PC-9 (cell line): ENCODE measurements at regions not wholly inside any gene's neighbourhood (a gene's known extent, or its start where the extent isn't known, plus 50 kb on each side); places are given as distances from the start of the nearest gene placed in this dataset.

Source experiments
- BruUV-seq: library from RNA; stranded (reverse); fragments of 400-500 nt; replicated peaks from 2 replicates; lab custom pipeline; 2021; lab: Mats Ljungman, UMichigan
- CTCF ChIA-PET: fragments of 300-600 bp; sonication (Branson Sonifier 250); formaldehyde crosslinking; loops from one replicate; lab custom pipeline; 2022; ENCODE audit warnings: antibody characterized with exemption; lab: Charles Lee
- POLR2A ChIA-PET: fragments of 300-600 bp; sonication (Branson Sonifier 250); formaldehyde crosslinking; loops from one replicate; lab custom pipeline; 2022; ENCODE audit warnings: antibody characterized with exemption; ENCODE audit not compliant: unreplicated experiment; lab: Charles Lee
- DNase-seq, 2 experiments: peaks; one replicate each; pipeline versions ENCODE4 v3.0.0 to v3.0.0-alpha.2; 2015 to 2022; ENCODE audit warnings: mixed read lengths in 1 of 2
- H2AFZ ChIP-seq: fragments of 200-600 bp; sonication (generic); 2 replicates; pipeline ENCODE4 v1.8.1; 2017; ENCODE audit warnings: antibody characterized with exemption
- H3F3A ChIP-seq: fragments of 200-600 bp; sonication (generic); 2 replicates; pipeline ENCODE4 v1.8.1; 2017; ENCODE audit warnings: antibody characterized with exemption, mild to moderate bottlenecking, low read depth; ENCODE audit not compliant: insufficient read depth
- H3K27ac ChIP-seq: fragments of 200-600 bp; sonication (generic); 2 replicates; pipeline ENCODE4 v1.6.1; 2016; ENCODE audit warnings: mixed run types
- H3K27me3 ChIP-seq: fragments of 200-600 bp; sonication (generic); 2 replicates; pipeline ENCODE4 v1.6.1; 2016; ENCODE audit warnings: low read depth, mixed run types; ENCODE audit not compliant: insufficient read depth
- H3K36me3 ChIP-seq: fragments of 200-600 bp; sonication (generic); 2 replicates; pipeline ENCODE4 v1.6.1; 2016; ENCODE audit warnings: low read depth, mixed run types
- H3K4me1 ChIP-seq: fragments of 200-600 bp; sonication (generic); replicated peaks from 2 replicates; pipeline ENCODE4 v1.6.1; 2016; ENCODE audit warnings: mixed run types; ENCODE audit not compliant: insufficient read depth
- H3K4me2 ChIP-seq: fragments of 200-600 bp; sonication (generic); 2 replicates; pipeline ENCODE4 v1.6.1; 2017; ENCODE audit warnings: mixed run types
- H3K4me3 ChIP-seq: fragments of 200-600 bp; sonication (generic); 2 replicates; pipeline ENCODE4 v1.6.1; 2016; ENCODE audit warnings: mixed run types
- H3K79me2 ChIP-seq: fragments of 200-600 bp; sonication (generic); 2 replicates; pipeline ENCODE4 v1.6.1; 2017; ENCODE audit warnings: low read depth, mixed run types
- H3K9me2 ChIP-seq: fragments of 200-600 bp; sonication (generic); 2 replicates; pipeline ENCODE4 v1.8.1; 2017; ENCODE audit warnings: mild to moderate bottlenecking; ENCODE audit not compliant: insufficient read depth
- H3K9me3 ChIP-seq: fragments of 200-600 bp; sonication (generic); 2 replicates; pipeline ENCODE4 v1.8.1; 2016; ENCODE audit warnings: low read depth; ENCODE audit not compliant: insufficient read depth
- H4K20me1 ChIP-seq: fragments of 200-600 bp; sonication (generic); 2 replicates; pipeline ENCODE4 v1.8.1; 2017; ENCODE audit not compliant: insufficient read depth
- CTCF ChIP-seq: fragments of 200-600 bp; sonication (generic); conservative IDR thresholded peaks from 2 replicates; pipeline ENCODE4 v1.6.1; 2017; ENCODE audit warnings: mixed run types, antibody characterized with exemption, mild to moderate bottlenecking, moderate library complexity
- EZH2 ChIP-seq: fragments of 200-600 bp; sonication (generic); IDR thresholded peaks from 2 replicates; pipeline ENCODE4 v1.8.0; 2017; ENCODE audit warnings: antibody characterized with exemption, low read depth
- intact Hi-C: fragments of 100-400 bp; cut with micrococcal nuclease; formaldehyde crosslinking; loops from one replicate; pipeline ENCODE4 v1.10.0; 2022; ENCODE audit not compliant: unreplicated experiment

- Histone ChIP-seq H3K79me2 (no peaks in the 10 kb centered on the region), H3K4me3 (no peak overlapping the region), H3K9me2 (no peaks in the 10 kb centered on the region), H3F3A (no peaks in the 10 kb centered on the region), H3K27ac (no peak overlapping the region), H3K4me1 (no peaks in the 10 kb centered on the region), H4K20me1 (no peaks in the 10 kb centered on the region), H2AFZ (no peak overlapping the region), H3K36me3 (no peaks in the 10 kb centered on the region), H3K27me3 (peaks cover 26% of the 10 kb centered on the region), H3K4me2 (no peak overlapping the region), H3K9me3 (no peaks in the 10 kb centered on the region)
- no TSS peak for BruUV-seq
- DNase-seq, result no peak
- ChIA-PET CTCF (no interaction called here), POLR2A (no interaction called here)
- no peak for TF ChIP-seq EZH2
- TF ChIP-seq CTCF, result no peak
- intact Hi-C loops, result no loop called here
Measured at GRCh38 chr5:166899343-166899742, 1392.1 kb upstream of the WWC1 start.

- CTCF ChIA-PET, result no interaction called here
- Histone ChIP-seq H3K27me3 (peaks cover 17% of the 10 kb centered on the region), H3F3A (no peaks in the 10 kb centered on the region), H3K4me1 (no peaks in the 10 kb centered on the region), H3K4me3 (no peak overlapping the region), H3K9me2 (no peaks in the 10 kb centered on the region), H3K9me3 (no peaks in the 10 kb centered on the region), H3K79me2 (no peaks in the 10 kb centered on the region), H2AFZ (no peak overlapping the region), H3K27ac (no peak overlapping the region), H3K4me2 (no peak overlapping the region), H4K20me1 (no peaks in the 10 kb centered on the region), H3K36me3 (no peaks in the 10 kb centered on the region)
- TF ChIP-seq EZH2 (no peak), CTCF (no peak)
- POLR2A ChIA-PET, result no interaction called here
- no TSS peak for BruUV-seq
- intact Hi-C loops, result no loop called here
- DNase-seq, result no peak
Measured at GRCh38 chr5:166904571-166904970, 1386.9 kb upstream of the WWC1 start.

GRCh38 chr5:166906991-166907713 is 1384.3 kb upstream of the WWC1 start:
- H3F3A ChIP-seq, result no peaks in the 10 kb centered on the region
- no peak overlapping the region for H3K4me2 ChIP-seq
- intact Hi-C loops, result no loop called here
- CTCF ChIA-PET, result no interaction called here
- peaks cover 17% of the 10 kb centered on the region for H3K27me3 ChIP-seq
- H4K20me1 ChIP-seq, result no peaks in the 10 kb centered on the region
- H3K27ac ChIP-seq, result no peak overlapping the region
- no peaks in the 10 kb centered on the region for H3K4me1 ChIP-seq
- POLR2A ChIA-PET, result no interaction called here
- no peak overlapping the region for H2AFZ ChIP-seq
- H3K4me3 ChIP-seq, result no peak overlapping the region
- no peaks in the 10 kb centered on the region for H3K9me2 ChIP-seq
- no peaks in the 10 kb centered on the region for H3K9me3 ChIP-seq
- H3K79me2 ChIP-seq, result no peaks in the 10 kb centered on the region
- no peak for TF ChIP-seq CTCF
- TF ChIP-seq EZH2, result no peak
- DNase-seq, result no peak
- BruUV-seq, result no TSS peak
- H3K36me3 ChIP-seq, result no peaks in the 10 kb centered on the region
